ENCODE measurements at regions not wholly inside any gene's neighbourhood (a gene's known extent, or its start where the extent isn't known, plus 50 kb on each side); places are given as distances from the start of the nearest gene placed in this dataset.

DNA sequence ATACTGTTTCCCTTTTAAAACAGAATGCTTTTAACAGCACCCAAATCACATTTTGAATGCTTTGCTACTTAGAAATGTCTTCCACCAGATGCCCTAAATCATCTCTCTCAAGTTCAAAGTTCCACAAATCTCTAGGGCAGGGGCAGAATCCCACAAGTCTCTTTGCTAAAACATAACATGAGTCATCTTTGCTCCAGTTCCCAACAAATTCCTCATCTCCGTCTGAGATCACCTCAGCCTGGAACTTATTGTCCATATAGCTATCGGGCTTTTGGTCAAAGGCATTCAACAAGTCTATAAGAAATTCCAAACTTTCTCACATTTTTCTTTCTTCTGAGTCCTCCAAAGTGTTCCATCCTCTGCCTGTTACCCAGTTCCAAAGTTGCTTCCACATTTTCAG is 1374.5 kb upstream of the NXPH2 start:
- Histone ChIP-seq H3K27ac (ENCODE audit: low read length) (no peak overlapping the region), H3K9me2 (replicated peaks; ENCODE audit: low read length) (no peaks in the 10 kb centered on the region), H3K4me1 (ENCODE audit: insufficient read depth, low read length) (no peaks in the 10 kb centered on the region), H3K4me2 (ENCODE audit: low read length) (no peak overlapping the region), H3F3A (ENCODE audit: low read length, unreplicated experiment) (no peaks in the 10 kb centered on the region), H2AFZ (ENCODE audit: low read length) (no peak overlapping the region), H3K27me3 (ENCODE audit: low read length) (no peaks in the 10 kb centered on the region), H3K9ac (ENCODE audit: low read length) (no peak overlapping the region), H3K4me3 (ENCODE audit: low read length) (no peak overlapping the region), H4K20me1 (ENCODE audit: low read length) (no peaks in the 10 kb centered on the region), H3K79me2 (ENCODE audit: low read length) (no peaks in the 10 kb centered on the region), H3K36me3 (ENCODE audit: low read depth, low read length) (no peaks in the 10 kb centered on the region), H3K9me3 (ENCODE audit: low read length) (no peaks in the 10 kb centered on the region)
- no peak for TF ChIP-seq EZH2 (IDR thresholded peaks at IDR 0.05; ENCODE audit: low read length, unreplicated experiment)
- TF ChIP-seq, protein P1, sequence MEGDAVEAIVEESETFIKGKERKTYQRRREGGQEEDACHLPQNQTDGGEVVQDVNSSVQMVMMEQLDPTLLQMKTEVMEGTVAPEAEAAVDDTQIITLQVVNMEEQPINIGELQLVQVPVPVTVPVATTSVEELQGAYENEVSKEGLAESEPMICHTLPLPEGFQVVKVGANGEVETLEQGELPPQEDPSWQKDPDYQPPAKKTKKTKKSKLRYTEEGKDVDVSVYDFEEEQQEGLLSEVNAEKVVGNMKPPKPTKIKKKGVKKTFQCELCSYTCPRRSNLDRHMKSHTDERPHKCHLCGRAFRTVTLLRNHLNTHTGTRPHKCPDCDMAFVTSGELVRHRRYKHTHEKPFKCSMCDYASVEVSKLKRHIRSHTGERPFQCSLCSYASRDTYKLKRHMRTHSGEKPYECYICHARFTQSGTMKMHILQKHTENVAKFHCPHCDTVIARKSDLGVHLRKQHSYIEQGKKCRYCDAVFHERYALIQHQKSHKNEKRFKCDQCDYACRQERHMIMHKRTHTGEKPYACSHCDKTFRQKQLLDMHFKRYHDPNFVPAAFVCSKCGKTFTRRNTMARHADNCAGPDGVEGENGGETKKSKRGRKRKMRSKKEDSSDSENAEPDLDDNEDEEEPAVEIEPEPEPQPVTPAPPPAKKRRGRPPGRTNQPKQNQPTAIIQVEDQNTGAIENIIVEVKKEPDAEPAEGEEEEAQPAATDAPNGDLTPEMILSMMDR (conservative IDR thresholded peaks at IDR 0.05; ENCODE audit: low read depth, low read length): no peak
- no peak for TF ChIP-seq EZH2phosphoT487 (IDR thresholded peaks at IDR 0.05; ENCODE audit: borderline replicate concordance, low read length)
- intact Hi-C loops (cut with micrococcal nuclease): no loop called here
- no peak for ATAC-seq
- no TSS peak for BruUV-seq (replicated peaks)
- DNase-seq: no peak
- CTCF ChIA-PET: no interaction called here
- POLR2A ChIA-PET (ENCODE audit: unreplicated experiment): no interaction called here

DNA sequence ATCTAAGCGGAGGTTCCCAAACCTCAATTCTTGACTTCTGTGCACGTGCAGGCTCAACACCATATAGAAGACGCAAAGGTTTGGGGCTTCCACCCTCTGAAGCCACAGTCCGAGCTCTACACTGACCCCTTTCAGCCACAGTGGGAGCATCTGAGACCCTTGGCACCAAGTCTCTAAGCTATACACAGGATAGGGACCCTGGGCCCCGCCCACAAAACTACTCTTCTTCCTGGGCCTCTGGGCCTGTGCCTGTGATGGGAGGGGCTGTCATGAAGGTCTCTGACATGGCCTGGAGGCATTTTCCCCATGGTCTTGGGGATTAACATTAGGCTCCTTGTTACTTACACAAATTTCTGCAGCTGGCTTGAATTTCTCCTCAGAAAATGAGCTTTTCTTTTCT is 1374.1 kb upstream of the NXPH2 start:
- Histone ChIP-seq H3K9me2 (replicated peaks; ENCODE audit: low read length) (no peaks in the 10 kb centered on the region), H3K27ac (ENCODE audit: low read length) (no peak overlapping the region), H3K36me3 (ENCODE audit: low read depth, low read length) (no peaks in the 10 kb centered on the region), H3K79me2 (ENCODE audit: low read length) (no peaks in the 10 kb centered on the region), H3K27me3 (ENCODE audit: low read length) (no peaks in the 10 kb centered on the region), H3K4me3 (ENCODE audit: low read length) (no peak overlapping the region), H2AFZ (ENCODE audit: low read length) (no peak overlapping the region), H3F3A (ENCODE audit: low read length, unreplicated experiment) (no peaks in the 10 kb centered on the region), H4K20me1 (ENCODE audit: low read length) (no peaks in the 10 kb centered on the region), H3K4me1 (ENCODE audit: insufficient read depth, low read length) (no peaks in the 10 kb centered on the region), H3K9me3 (ENCODE audit: low read length) (no peaks in the 10 kb centered on the region), H3K4me2 (ENCODE audit: low read length) (no peak overlapping the region), H3K9ac (ENCODE audit: low read length) (no peak overlapping the region)
- DNase-seq (no peak), ATAC-seq (no peak)
- POLR2A ChIA-PET (ENCODE audit: unreplicated experiment): no interaction called here
- BruUV-seq (replicated peaks): no TSS peak
- intact Hi-C loops (cut with micrococcal nuclease): no loop called here
- CTCF ChIA-PET: no interaction called here
- TF ChIP-seq EZH2phosphoT487 (IDR thresholded peaks at IDR 0.05; ENCODE audit: borderline replicate concordance, low read length): no peak
- no peak for TF ChIP-seq EZH2 (IDR thresholded peaks at IDR 0.05; ENCODE audit: low read length, unreplicated experiment)
- TF ChIP-seq, protein P1 (conservative IDR thresholded peaks at IDR 0.05; ENCODE audit: low read depth, low read length): no peak

DNA sequence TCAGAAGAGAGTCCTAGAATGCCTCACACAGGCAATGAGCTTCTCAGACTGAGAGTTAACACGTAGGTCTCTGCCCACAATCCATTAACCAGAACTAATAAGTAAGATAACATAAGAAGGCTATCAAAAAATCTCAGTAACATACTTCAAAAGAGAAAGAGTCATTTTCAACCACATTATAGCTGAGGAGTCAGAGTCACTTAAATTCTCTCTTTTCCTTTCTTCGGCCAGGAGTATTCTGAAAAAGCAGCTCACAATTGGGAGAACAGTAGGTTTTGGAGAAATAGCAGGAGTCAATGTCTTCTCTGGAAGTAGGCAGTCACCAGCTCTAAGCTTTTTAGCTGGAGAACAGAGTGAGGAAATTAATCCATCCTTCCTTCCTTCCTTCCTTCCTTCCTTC is 1364.4 kb upstream of the NXPH2 start:
- H3F3A ChIP-seq (ENCODE audit: low read length, unreplicated experiment): no peaks in the 10 kb centered on the region
- intact Hi-C loops (cut with micrococcal nuclease): no loop called here
- POLR2A ChIA-PET (ENCODE audit: unreplicated experiment): no interaction called here
- no peaks in the 10 kb centered on the region for H3K27me3 ChIP-seq (ENCODE audit: low read length)
- H3K79me2 ChIP-seq (ENCODE audit: low read length): no peaks in the 10 kb centered on the region
- H3K27ac ChIP-seq (ENCODE audit: low read length): no peak overlapping the region
- no peaks in the 10 kb centered on the region for H3K36me3 ChIP-seq (ENCODE audit: low read depth, low read length)
- TF ChIP-seq EZH2 (IDR thresholded peaks at IDR 0.05; ENCODE audit: low read length, unreplicated experiment): no peak
- no peak for TF ChIP-seq EZH2phosphoT487 (IDR thresholded peaks at IDR 0.05; ENCODE audit: borderline replicate concordance, low read length)
- TF ChIP-seq, protein P1 (conservative IDR thresholded peaks at IDR 0.05; ENCODE audit: low read depth, low read length): no peak
- H3K4me2 ChIP-seq (ENCODE audit: low read length): no peak overlapping the region
- no TSS peak for BruUV-seq (replicated peaks)
- no peaks in the 10 kb centered on the region for H3K4me1 ChIP-seq (ENCODE audit: insufficient read depth, low read length)
- no peak overlapping the region for H3K9ac ChIP-seq (ENCODE audit: low read length)
- H3K9me3 ChIP-seq (ENCODE audit: low read length): no peaks in the 10 kb centered on the region
- DNase-seq (no peak), ATAC-seq (no peak)
- no peaks in the 10 kb centered on the region for H3K9me2 ChIP-seq (replicated peaks; ENCODE audit: low read length)
- H3K4me3 ChIP-seq (ENCODE audit: low read length): no peak overlapping the region
- H2AFZ ChIP-seq (ENCODE audit: low read length): no peak overlapping the region
- H4K20me1 ChIP-seq (ENCODE audit: low read length): no peaks in the 10 kb centered on the region
- CTCF ChIA-PET: no interaction called here
